ENCODE measurements at regions not wholly inside any gene's neighbourhood (a gene's known extent, or its start where the extent isn't known, plus 50 kb on each side); places are given as distances from the start of the nearest gene placed in this dataset.
"Not testable (repeated sequence)": the region's sequence is repeated elsewhere in the genome, so short reads cannot be mapped to it uniquely, and the experiment has no call there.

GRCh38 chr9:20236676-20237075 is 385.6 kb downstream of the MLLT3 start:
- in situ Hi-C loops (cut with HindIII; ENCODE audit: low sequenced_read_pairs) = no loop called here
- no peak for TF ChIP-seq CTCF (IDR thresholded peaks at IDR 0.05; ENCODE audit: low read depth, low read length, missing control alignments)
- H3K4me3 ChIP-seq (ENCODE audit: low read depth, low read length) = no peak overlapping the region
- no peak for DNase-seq (ENCODE audit: low read depth)

GRCh38 chr9:20235206-20235605 is 387.1 kb downstream of the MLLT3 start:
- DNase-seq (ENCODE audit: low read depth); H3K4me3 ChIP-seq (ENCODE audit: low read depth, low read length); in situ Hi-C loops (cut with HindIII; ENCODE audit: low sequenced_read_pairs): not testable (repeated sequence)

GRCh38 chr9:20228096-20228495 is 394.2 kb downstream of the MLLT3 start:
- H3K4me3 ChIP-seq (ENCODE audit: low read depth, low read length) = no peak overlapping the region
- TF ChIP-seq CTCF (IDR thresholded peaks at IDR 0.05; ENCODE audit: low read depth, low read length, missing control alignments) = no peak
- in situ Hi-C loops (cut with HindIII; ENCODE audit: low sequenced_read_pairs) = no loop called here
- no peak for DNase-seq (ENCODE audit: low read depth)

DNA sequence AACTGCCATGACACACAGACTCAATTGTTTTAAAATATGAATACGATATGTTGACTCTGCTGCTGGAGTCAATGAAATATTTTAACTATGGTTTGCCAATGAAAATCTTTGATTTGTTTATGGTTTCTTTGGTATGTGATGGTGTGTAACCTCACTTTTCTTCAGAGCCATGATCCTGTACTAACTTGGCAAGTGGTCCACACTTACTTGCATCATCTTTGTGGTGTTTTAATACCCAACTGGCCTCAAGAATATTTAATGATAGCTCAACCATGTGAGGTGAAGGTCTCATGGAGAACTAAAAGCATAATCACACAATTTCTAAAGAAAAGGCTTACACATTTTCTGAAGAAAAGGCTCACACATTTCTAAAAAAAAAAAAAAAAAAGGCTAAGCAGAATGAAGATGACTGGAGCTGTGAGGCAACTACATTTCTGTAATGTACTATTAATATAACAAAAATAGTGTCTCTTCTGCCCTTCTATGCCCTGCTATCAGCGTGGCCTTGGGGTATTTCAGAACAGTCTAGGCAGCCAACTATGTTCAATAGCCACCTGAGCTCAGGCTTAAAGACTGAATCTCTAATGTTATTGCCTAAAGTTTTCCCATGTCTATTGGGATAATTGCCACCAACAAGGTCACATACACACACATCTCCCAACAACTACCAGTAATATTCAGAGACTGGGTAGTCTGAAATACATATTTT is 395.0 kb downstream of the MLLT3 start:
- no peak overlapping the region for H3K4me3 ChIP-seq (ENCODE audit: low read depth, low read length)
- TF ChIP-seq CTCF (IDR thresholded peaks at IDR 0.05; ENCODE audit: low read depth, low read length, missing control alignments) = no peak
- in situ Hi-C loops (cut with HindIII; ENCODE audit: low sequenced_read_pairs) = no loop called here
- DNase-seq (ENCODE audit: low read depth) = peak; percentile 27

GRCh38 chr9:20226345-20226744 is 396.0 kb downstream of the MLLT3 start:
- in situ Hi-C loops (cut with HindIII; ENCODE audit: low sequenced_read_pairs) = no loop called here
- no peak for TF ChIP-seq CTCF (IDR thresholded peaks at IDR 0.05; ENCODE audit: low read depth, low read length, missing control alignments)
- DNase-seq (ENCODE audit: low read depth) = no peak
- H3K4me3 ChIP-seq (ENCODE audit: low read depth, low read length) = no peak overlapping the region

DNA sequence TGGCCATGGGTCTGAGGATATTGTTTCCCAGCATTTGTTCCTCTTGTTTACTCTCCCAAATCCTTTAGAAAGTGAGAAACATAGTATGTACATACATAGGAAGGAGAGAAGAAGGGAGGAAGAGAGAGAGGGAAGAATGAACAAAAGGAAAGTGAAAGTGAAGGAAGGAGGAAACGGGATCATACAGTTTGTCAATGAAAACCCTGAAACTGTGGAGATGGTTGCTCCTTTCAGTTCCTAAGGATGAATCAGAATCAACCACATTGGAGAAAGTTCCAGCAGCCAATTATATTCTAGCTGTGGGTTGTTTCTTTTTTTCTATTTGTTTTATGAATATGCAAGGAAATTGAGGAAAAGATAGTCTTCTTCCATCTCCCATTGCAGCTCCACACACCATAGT is 396.5 kb downstream of the MLLT3 start:
- in situ Hi-C loops (cut with HindIII; ENCODE audit: low sequenced_read_pairs) = no loop called here
- DNase-seq (ENCODE audit: low read depth) = no peak
- no peak overlapping the region for H3K4me3 ChIP-seq (ENCODE audit: low read depth, low read length)
- TF ChIP-seq CTCF (IDR thresholded peaks at IDR 0.05; ENCODE audit: low read depth, low read length, missing control alignments) = no peak

- TF ChIP-seq CTCF (IDR thresholded peaks at IDR 0.05; ENCODE audit: low read depth, low read length, missing control alignments) = no peak
- H3K4me3 ChIP-seq (ENCODE audit: low read depth, low read length) = no peak overlapping the region
- no peak for DNase-seq (ENCODE audit: low read depth)
- in situ Hi-C loops (cut with HindIII; ENCODE audit: low sequenced_read_pairs) = no loop called here
Observed at GRCh38 chr9:20224756-20225155, 397.5 kb downstream of the MLLT3 start.

All from astrocyte of the cerebellum (primary cell).